IMR-90 (cell line): ENCODE measurements at regions not wholly inside any gene's neighbourhood (a gene's known extent, or its start where the extent isn't known, plus 50 kb on each side); places are given as distances from the start of the nearest gene placed in this dataset.

Experiments
- CTCF ChIP-seq: conservative IDR thresholded peaks from 2 replicates; pipeline ENCODE4 v1.5.1; 2012; ENCODE audit warnings: mild to moderate bottlenecking, low read depth, low read length, improper control_type of control experiment
- ELK1 ChIP-seq: fragments of 150-350 bp; IDR thresholded peaks from 2 replicates; pipeline ENCODE4 v1.6.1; 2016; ENCODE audit warnings: low read depth, mild to moderate bottlenecking, low read length, moderate library complexity, borderline replicate concordance
- FOS ChIP-seq: fragments of 150-350 bp; IDR thresholded peaks from 2 replicates; pipeline ENCODE4 v1.6.1; 2016; ENCODE audit warnings: low read depth, low read length
- MXI1 ChIP-seq: IDR thresholded peaks from 2 replicates; pipeline ENCODE4 v1.6.1; 2012; ENCODE audit warnings: low read depth, mild to moderate bottlenecking, low read length, moderate library complexity, borderline replicate concordance
- POLR2A ChIP-seq: IDR thresholded peaks from 2 replicates; pipeline ENCODE4 v1.6.1; 2012; ENCODE audit warnings: mild to moderate bottlenecking, low read depth, low read length

- TF ChIP-seq CTCF = no peak
- no peak for TF ChIP-seq POLR2A
- TF ChIP-seq FOS = no peak
- no peak for TF ChIP-seq ELK1
- TF ChIP-seq MXI1 = no peak
Measured at GRCh38 chr6:169908403-169908933, 157.0 kb downstream of the ERMARD start.
